BLaER1 (cell line): ENCODE measurements at regions not wholly inside any gene's neighbourhood (a gene's known extent, or its start where the extent isn't known, plus 50 kb on each side); places are given as distances from the start of the nearest gene placed in this dataset.

Experiments used
- H3K27ac ChIP-seq: shearing (Covaris generic); formaldehyde crosslinking; 2 replicates; pipeline ENCODE4 v1.8.1; 2022
- H3K27me3 ChIP-seq: shearing (Covaris generic); formaldehyde crosslinking; 2 replicates; pipeline ENCODE4 v1.8.1; 2022
- H3K36me3 ChIP-seq: shearing (Covaris generic); formaldehyde crosslinking; 2 replicates; pipeline ENCODE4 v1.8.1; 2022
- H3K4me1 ChIP-seq: shearing (Covaris generic); formaldehyde crosslinking; 2 replicates; pipeline ENCODE4 v1.8.1; 2022
- H3K4me2 ChIP-seq: shearing (Covaris generic); formaldehyde crosslinking; 2 replicates; pipeline ENCODE4 v1.8.1; 2022
- H3K4me3 ChIP-seq: shearing (Covaris generic); formaldehyde crosslinking; 2 replicates; pipeline ENCODE4 v1.8.1; 2022
- H3K9ac ChIP-seq: shearing (Covaris generic); formaldehyde crosslinking; 2 replicates; pipeline ENCODE4 v1.8.1; 2022
- H3K9me3 ChIP-seq: shearing (Covaris generic); formaldehyde crosslinking; 2 replicates; pipeline ENCODE4 v1.8.1; 2022
- H4K20me1 ChIP-seq: shearing (Covaris generic); formaldehyde crosslinking; 2 replicates; pipeline ENCODE4 v1.8.1; 2022
- Cebpa-rat ChIP-seq: shearing (Covaris generic); IDR thresholded peaks from 2 replicates; pipeline ENCODE4 v1.8.1; 2022

DNA sequence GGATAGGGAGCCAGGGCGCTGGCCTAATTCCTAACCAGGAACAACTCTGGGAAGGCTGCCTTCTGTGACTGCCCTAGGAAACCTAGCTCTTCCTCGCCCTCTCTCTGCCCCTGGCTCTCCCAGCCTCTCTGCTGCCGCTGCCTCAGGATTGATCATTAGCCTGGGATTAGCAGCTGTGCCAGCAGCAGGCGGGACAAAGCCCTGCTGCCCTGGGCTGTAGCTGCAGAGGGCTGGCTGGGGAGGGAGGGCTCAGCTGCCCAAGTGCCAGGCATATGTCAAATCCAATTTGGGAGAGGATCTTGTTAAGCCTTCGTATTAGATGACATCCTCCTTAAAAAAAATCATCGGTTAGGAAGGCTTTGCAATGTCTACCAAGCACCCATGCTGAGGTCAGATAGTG lies 144.8 kb upstream of the CCL2 start:
- TF ChIP-seq Cebpa-rat, result no peak
- Histone ChIP-seq H3K4me3 (no peak overlapping the region), H3K9ac (no peak overlapping the region), H3K4me2 (no peak overlapping the region), H3K4me1 (no peaks in the 10 kb centered on the region), H3K27me3 (no peaks in the 10 kb centered on the region), H4K20me1 (no peaks in the 10 kb centered on the region), H3K27ac (no peak overlapping the region), H3K36me3 (no peaks in the 10 kb centered on the region), H3K9me3 (no peaks in the 10 kb centered on the region)

DNA sequence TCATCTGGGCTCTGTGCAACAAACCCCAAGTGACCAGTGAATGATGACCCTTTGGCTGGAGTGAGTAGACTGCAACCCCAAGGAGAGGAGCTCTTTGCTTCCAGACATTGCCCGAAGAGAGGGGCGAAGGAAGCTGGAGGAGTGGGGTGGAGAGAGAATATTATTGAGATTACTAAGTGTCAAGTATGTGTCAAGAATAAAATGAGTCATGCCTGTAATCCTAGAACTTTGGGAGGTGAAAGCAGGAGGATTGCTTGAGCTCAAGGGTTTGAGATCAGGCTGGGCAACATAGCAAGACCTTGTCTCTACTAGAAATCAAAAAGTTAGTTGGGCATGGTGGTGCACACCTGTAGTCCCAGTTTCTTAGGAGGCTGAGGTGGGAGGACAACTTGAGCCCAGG lies 142.0 kb upstream of the CCL2 start:
- no peaks in the 10 kb centered on the region for H3K36me3 ChIP-seq
- no peaks in the 10 kb centered on the region for H3K9me3 ChIP-seq
- no peaks in the 10 kb centered on the region for H3K27me3 ChIP-seq
- H3K4me3 ChIP-seq, result no peak overlapping the region
- H3K4me1 ChIP-seq, result no peaks in the 10 kb centered on the region
- TF ChIP-seq Cebpa-rat, result no peak
- H3K9ac ChIP-seq, result no peak overlapping the region
- no peaks in the 10 kb centered on the region for H4K20me1 ChIP-seq
- H3K27ac ChIP-seq, result no peak overlapping the region
- no peak overlapping the region for H3K4me2 ChIP-seq

DNA sequence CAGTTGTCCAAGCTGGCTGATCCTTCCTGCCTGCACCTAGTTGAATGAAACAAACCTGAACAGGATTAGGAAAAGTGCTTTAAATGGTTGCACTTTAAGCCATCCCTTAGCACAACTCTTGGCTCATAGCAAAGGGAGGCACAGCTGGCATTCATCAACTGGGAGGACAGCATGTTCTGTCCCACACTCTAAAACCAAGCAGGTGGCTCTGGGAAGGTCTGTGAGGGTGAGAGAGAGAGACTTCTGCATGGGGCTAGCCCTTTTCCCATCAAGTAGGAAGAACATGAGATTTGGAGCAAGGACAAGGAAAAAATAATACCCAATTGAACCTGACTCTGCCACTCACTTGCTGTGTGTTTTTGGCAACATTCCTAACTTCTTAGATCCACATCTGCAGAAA lies 140.9 kb upstream of the CCL2 start:
- no peaks in the 10 kb centered on the region for H3K4me1 ChIP-seq
- no peak for TF ChIP-seq Cebpa-rat

DNA sequence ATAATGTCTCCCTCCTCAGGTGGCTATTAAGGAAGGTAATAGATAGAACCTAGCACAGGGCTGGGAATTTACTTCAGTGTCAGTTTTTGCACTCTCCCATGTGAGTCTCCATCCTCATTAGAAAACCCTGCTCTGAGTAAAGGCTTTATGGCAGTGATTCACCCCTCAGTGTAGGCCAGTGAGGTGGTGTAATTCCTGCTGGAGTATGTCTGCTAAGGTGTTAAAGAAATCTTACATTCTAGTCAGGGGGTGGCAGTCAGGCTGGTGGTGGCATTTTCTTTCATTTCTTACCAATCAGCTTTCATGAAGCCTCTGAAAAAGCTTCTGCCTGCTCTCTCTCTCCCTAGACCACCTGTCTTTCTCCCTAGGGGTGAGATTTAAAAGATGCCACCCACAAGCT lies 138.8 kb upstream of the CCL2 start:
- Histone ChIP-seq H3K4me1 (no peaks in the 10 kb centered on the region), H3K4me3 (no peak overlapping the region), H3K27me3 (no peaks in the 10 kb centered on the region), H3K4me2 (no peak overlapping the region), H3K36me3 (no peaks in the 10 kb centered on the region), H4K20me1 (no peaks in the 10 kb centered on the region), H3K9ac (no peak overlapping the region), H3K27ac (no peak overlapping the region), H3K9me3 (no peaks in the 10 kb centered on the region)
- TF ChIP-seq Cebpa-rat, result no peak

More for the DNA sequence above, 140.9 kb upstream of the CCL2 start:
- H3K27ac ChIP-seq, result no peak overlapping the region
- H3K4me3 ChIP-seq, result no peak overlapping the region
- no peaks in the 10 kb centered on the region for H4K20me1 ChIP-seq
- H3K27me3 ChIP-seq, result no peaks in the 10 kb centered on the region
- H3K4me2 ChIP-seq, result no peak overlapping the region
- no peaks in the 10 kb centered on the region for H3K9me3 ChIP-seq
- H3K9ac ChIP-seq, result no peak overlapping the region
- no peaks in the 10 kb centered on the region for H3K36me3 ChIP-seq

DNA sequence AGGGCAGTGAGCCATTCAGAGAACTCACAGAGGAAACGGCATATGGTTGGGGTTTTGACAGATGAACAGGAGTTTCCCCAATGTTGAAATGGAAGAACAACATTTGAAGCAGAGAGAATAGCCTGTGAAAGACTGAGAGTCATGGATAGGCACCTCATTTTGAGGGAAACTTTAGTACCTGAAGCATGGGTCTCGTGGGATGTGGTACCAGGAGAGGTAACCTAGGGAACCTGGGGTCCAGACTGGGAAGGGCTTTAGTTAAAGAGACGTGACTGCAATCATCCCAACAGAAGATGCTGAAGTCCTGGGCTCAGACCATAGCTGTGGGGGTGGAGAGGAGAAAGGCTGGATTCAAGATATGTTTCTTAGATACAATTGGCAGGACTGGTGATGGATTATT lies 137.8 kb upstream of the CCL2 start:
- no peak overlapping the region for H3K9ac ChIP-seq
- H3K9me3 ChIP-seq, result no peaks in the 10 kb centered on the region
- H3K36me3 ChIP-seq, result no peaks in the 10 kb centered on the region
- no peaks in the 10 kb centered on the region for H3K4me1 ChIP-seq
- TF ChIP-seq Cebpa-rat, result no peak
- H3K4me2 ChIP-seq, result no peak overlapping the region
- H3K27me3 ChIP-seq, result no peaks in the 10 kb centered on the region
- H3K4me3 ChIP-seq, result no peak overlapping the region
- H4K20me1 ChIP-seq, result no peaks in the 10 kb centered on the region
- H3K27ac ChIP-seq, result no peak overlapping the region

DNA sequence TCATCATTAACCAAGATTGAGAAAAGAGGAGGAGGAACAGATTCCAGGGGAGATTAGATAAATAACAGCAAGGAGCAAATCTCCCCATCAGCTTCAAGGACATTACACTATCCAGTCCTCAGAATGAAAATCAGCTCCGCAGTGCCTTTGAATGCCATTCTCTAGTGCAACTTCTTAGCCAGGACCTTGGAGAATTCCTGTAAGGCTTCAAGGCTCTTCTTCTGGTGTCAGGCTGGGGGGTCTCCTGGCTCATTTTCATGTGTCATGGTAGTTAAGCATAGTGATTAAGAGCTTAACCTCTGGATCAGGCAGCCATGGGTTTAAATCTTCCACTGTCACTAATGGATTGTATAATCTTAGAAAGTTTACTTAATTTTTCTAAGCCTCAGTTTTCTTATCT lies 137.3 kb upstream of the CCL2 start:
- Histone ChIP-seq H3K4me2 (no peak overlapping the region), H3K27me3 (no peaks in the 10 kb centered on the region), H4K20me1 (no peaks in the 10 kb centered on the region), H3K36me3 (no peaks in the 10 kb centered on the region), H3K9me3 (no peaks in the 10 kb centered on the region), H3K4me1 (no peaks in the 10 kb centered on the region), H3K9ac (no peak overlapping the region), H3K4me3 (no peak overlapping the region), H3K27ac (no peak overlapping the region)
- no peak for TF ChIP-seq Cebpa-rat

DNA sequence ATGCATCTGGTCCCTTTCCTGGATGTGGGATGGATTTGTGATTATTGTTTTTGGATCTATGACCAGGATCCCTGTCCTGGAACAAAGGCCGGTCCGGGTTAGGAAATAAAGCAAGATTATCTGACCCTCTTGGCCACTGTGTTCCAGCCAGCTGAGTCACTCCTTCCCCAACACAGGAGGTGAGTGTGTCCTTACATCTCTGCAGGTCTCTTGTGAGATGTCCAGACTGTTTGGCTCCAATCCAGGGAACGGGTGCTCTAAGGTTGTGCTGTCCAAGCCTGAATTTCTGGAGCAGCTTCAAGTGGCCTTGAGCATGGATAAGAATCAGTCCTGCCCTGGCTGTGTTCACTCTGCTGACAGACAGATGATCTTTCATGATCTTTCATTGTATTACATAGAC lies 136.5 kb upstream of the CCL2 start:
- H3K9me3 ChIP-seq, result no peaks in the 10 kb centered on the region
- no peak overlapping the region for H3K4me3 ChIP-seq
- TF ChIP-seq Cebpa-rat, result no peak
- no peak overlapping the region for H3K27ac ChIP-seq
- H3K36me3 ChIP-seq, result no peaks in the 10 kb centered on the region
- no peaks in the 10 kb centered on the region for H4K20me1 ChIP-seq
- no peak overlapping the region for H3K4me2 ChIP-seq
- no peaks in the 10 kb centered on the region for H3K27me3 ChIP-seq
- no peak overlapping the region for H3K9ac ChIP-seq
- H3K4me1 ChIP-seq, result no peaks in the 10 kb centered on the region

DNA sequence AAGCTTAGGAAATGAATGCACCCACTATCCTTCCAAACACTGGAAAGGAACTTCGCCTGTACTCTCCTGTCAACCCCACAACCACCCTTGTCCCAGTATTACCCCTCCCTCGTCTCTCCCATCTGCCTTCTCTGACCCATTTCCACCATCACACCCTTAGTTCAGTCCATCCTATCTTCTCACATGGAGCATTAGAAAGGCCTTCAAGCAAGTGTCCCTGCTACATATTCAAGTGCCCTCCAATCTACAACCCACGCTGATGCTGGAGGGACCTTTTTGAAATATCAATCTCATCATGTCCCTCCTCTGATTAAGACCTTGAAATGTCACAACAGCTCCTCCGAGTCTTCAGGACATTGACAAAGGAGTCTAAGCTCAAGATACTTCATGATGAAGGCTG lies 133.8 kb upstream of the CCL2 start:
- Histone ChIP-seq H3K4me3 (no peak overlapping the region), H3K27ac (no peak overlapping the region), H3K9ac (no peak overlapping the region), H3K9me3 (no peaks in the 10 kb centered on the region), H3K4me1 (peaks cover 13% of the 10 kb centered on the region), H3K27me3 (no peaks in the 10 kb centered on the region), H4K20me1 (no peaks in the 10 kb centered on the region), H3K4me2 (no peak overlapping the region), H3K36me3 (no peaks in the 10 kb centered on the region)
- TF ChIP-seq Cebpa-rat, result no peak

DNA sequence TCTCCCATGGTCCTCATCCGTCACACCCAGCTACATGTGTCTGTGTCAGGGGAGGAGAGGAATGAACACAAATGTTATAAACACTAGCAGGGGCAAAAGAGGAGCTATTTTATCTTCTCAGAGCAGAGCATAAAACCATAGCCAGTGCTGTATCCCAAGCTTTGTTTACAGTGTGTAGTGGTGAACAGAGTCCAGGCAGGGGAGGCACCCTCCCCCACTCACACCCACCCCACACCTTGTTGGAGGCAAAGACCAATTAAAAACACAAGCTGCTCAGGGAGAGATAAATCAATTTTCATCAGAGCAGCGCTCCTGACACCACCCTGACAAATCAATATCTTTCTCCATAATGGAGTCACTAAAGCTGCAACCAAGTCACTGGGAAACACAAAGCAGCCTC lies 132.6 kb upstream of the CCL2 start:
- no peaks in the 10 kb centered on the region for H3K36me3 ChIP-seq
- peaks cover 13% of the 10 kb centered on the region for H3K4me1 ChIP-seq
- no peak overlapping the region for H3K27ac ChIP-seq
- no peaks in the 10 kb centered on the region for H3K27me3 ChIP-seq
- H4K20me1 ChIP-seq, result no peaks in the 10 kb centered on the region
- no peak overlapping the region for H3K9ac ChIP-seq
- H3K4me3 ChIP-seq, result no peak overlapping the region
- H3K4me2 ChIP-seq, result no peak overlapping the region
- H3K9me3 ChIP-seq, result no peaks in the 10 kb centered on the region
- TF ChIP-seq Cebpa-rat, result no peak

DNA sequence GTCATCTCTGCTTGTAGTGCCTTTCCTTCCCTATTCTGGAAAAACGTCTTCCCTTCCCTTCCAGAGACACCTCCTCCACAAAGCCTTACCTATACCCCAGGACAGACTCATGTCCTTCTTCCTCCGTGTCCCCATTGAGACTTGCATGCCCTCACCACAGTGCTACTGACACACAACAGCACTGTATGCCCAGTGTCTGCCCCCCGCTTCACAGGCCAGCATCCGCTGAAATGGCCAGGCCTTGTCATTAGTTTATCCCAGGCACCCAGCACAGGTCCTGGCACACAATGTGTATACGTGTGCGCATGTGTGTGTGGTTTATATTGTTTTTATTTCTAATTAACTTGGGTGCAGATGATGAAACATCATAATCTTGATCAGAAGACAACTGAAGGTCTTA lies 130.1 kb upstream of the CCL2 start:
- Histone ChIP-seq H3K4me3 (no peak overlapping the region), H3K4me1 (peaks cover 13% of the 10 kb centered on the region), H3K4me2 (peak overlapping the region; percentile 32), H4K20me1 (no peaks in the 10 kb centered on the region), H3K36me3 (no peaks in the 10 kb centered on the region), H3K9ac (no peak overlapping the region), H3K27me3 (no peaks in the 10 kb centered on the region), H3K27ac (no peak overlapping the region), H3K9me3 (no peaks in the 10 kb centered on the region)
- no peak for TF ChIP-seq Cebpa-rat

DNA sequence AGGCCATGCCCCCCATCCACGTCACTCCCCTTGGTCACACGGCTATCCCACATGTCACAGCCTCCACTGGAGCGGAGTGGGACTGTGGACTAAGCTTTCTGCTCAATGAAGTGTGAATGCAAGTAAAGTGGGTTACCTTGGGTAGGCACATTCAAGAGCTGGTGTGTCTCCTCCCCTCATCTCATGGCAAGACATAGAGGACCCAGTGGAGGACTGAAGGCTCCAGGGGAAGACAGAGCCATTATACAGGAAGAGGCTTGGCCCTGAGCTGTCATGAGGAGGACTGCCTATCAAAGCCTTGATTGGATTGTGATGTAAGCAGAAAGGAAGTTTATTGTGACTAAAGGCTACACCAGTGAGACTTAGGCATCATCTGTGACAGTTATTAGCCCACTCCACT lies 129.2 kb upstream of the CCL2 start:
- H4K20me1 ChIP-seq, result no peaks in the 10 kb centered on the region
- H3K4me2 ChIP-seq, result peak overlapping the region; percentile 32
- H3K36me3 ChIP-seq, result no peaks in the 10 kb centered on the region
- H3K4me3 ChIP-seq, result no peak overlapping the region
- TF ChIP-seq Cebpa-rat, result no peak
- peaks cover 13% of the 10 kb centered on the region for H3K4me1 ChIP-seq
- no peaks in the 10 kb centered on the region for H3K9me3 ChIP-seq
- H3K27ac ChIP-seq, result no peak overlapping the region
- H3K27me3 ChIP-seq, result no peaks in the 10 kb centered on the region
- H3K9ac ChIP-seq, result no peak overlapping the region
